DOHH2 (cell line): ENCODE measurements at regions not wholly inside any gene's neighbourhood (a gene's known extent, or its start where the extent isn't known, plus 50 kb on each side); places are given as distances from the start of the nearest gene placed in this dataset.

Experiments used
- H3F3A ChIP-seq: fragments of 200-600 bp; sonication (generic), shearing (Covaris generic); 2 replicates; pipeline ENCODE4 v1.6.0; 2016; ENCODE audit warnings: antibody characterized with exemption, mild to moderate bottlenecking; ENCODE audit not compliant: control insufficient read depth, insufficient read depth
- H3K27ac ChIP-seq: fragments of 200-600 bp; sonication (generic); 2 replicates; pipeline ENCODE4 v1.5.1; 2014; ENCODE audit warnings: low read depth, mild to moderate bottlenecking, low read length, moderate library complexity
- H3K27me3 ChIP-seq: fragments of 200-600 bp; sonication (generic); 2 replicates; pipeline ENCODE4 v1.6.1; 2014; ENCODE audit warnings: mild to moderate bottlenecking, low read length, mixed read lengths; ENCODE audit not compliant: control insufficient read depth
- H3K36me3 ChIP-seq: fragments of 200-600 bp; sonication (generic); 2 replicates; pipeline ENCODE4 v1.6.1; 2014; ENCODE audit warnings: mild to moderate bottlenecking, low read length, moderate library complexity, mixed read lengths; ENCODE audit not compliant: control insufficient read depth
- H3K4me1 ChIP-seq: fragments of 200-600 bp; sonication (generic); 2 replicates; pipeline ENCODE4 v1.6.1; 2014; ENCODE audit warnings: mild to moderate bottlenecking, low read length, mixed read lengths; ENCODE audit not compliant: control insufficient read depth
- H3K4me2 ChIP-seq: fragments of 200-600 bp; sonication (generic); 2 replicates; pipeline ENCODE4 v1.6.0; 2014; ENCODE audit warnings: mild to moderate bottlenecking, low read length, moderate library complexity
- H3K4me3 ChIP-seq: fragments of 200-600 bp; sonication (generic); 2 replicates; pipeline ENCODE4 v1.5.1; 2014; ENCODE audit warnings: mild to moderate bottlenecking, low read length, mixed read lengths
- H3K79me2 ChIP-seq: fragments of 200-600 bp; sonication (generic); 2 replicates; pipeline ENCODE4 v1.6.1; 2014; ENCODE audit warnings: mild to moderate bottlenecking, low read length, mixed read lengths; ENCODE audit not compliant: control insufficient read depth
- H3K9me2 ChIP-seq: fragments of 200-600 bp; sonication (generic); replicated peaks from 2 replicates; pipeline ENCODE4 v1.6.1; 2014; ENCODE audit warnings: mild to moderate bottlenecking, low read length, mixed read lengths; ENCODE audit not compliant: control insufficient read depth
- H3K9me3 ChIP-seq: fragments of 200-600 bp; sonication (generic); 2 replicates; pipeline ENCODE4 v1.6.1; 2014; ENCODE audit warnings: antibody characterized with exemption, low read length, mixed read lengths; ENCODE audit not compliant: control insufficient read depth, insufficient read depth
- H4K20me1 ChIP-seq: fragments of 200-600 bp; sonication (generic); 2 replicates; pipeline ENCODE4 v1.6.0; 2014; ENCODE audit warnings: low read depth, mild to moderate bottlenecking, antibody characterized with exemption, low read length, moderate library complexity; ENCODE audit not compliant: control insufficient read depth, insufficient read depth
- CTCF ChIP-seq: fragments of 200-600 bp; sonication (generic); IDR thresholded peaks from one replicate; pipeline ENCODE4 v1.5.1; 2014; ENCODE audit warnings: antibody characterized with exemption, mild to moderate bottlenecking, low read depth, low read length; ENCODE audit not compliant: poor library complexity, severe bottlenecking
- EZH2phosphoT487 ChIP-seq: fragments of 200-600 bp; sonication (generic); IDR thresholded peaks from 2 replicates; pipeline ENCODE4 v1.6.1; 2017; ENCODE audit warnings: borderline replicate concordance, mild to moderate bottlenecking, antibody characterized with exemption, low read length, moderate library complexity, mixed read lengths

- no peaks in the 10 kb centered on the region for H3K79me2 ChIP-seq
- H3K9me2 ChIP-seq, result no peaks in the 10 kb centered on the region
- TF ChIP-seq CTCF, result no peak
- no peak for TF ChIP-seq EZH2phosphoT487
- no peaks in the 10 kb centered on the region for H3K27me3 ChIP-seq
- H3K27ac ChIP-seq, result no peak overlapping the region
- H3K4me3 ChIP-seq, result no peak overlapping the region
- no peaks in the 10 kb centered on the region for H4K20me1 ChIP-seq
- no peaks in the 10 kb centered on the region for H3K9me3 ChIP-seq
- no peaks in the 10 kb centered on the region for H3K36me3 ChIP-seq
- no peak overlapping the region for H3K4me2 ChIP-seq
- H3K4me1 ChIP-seq, result no peaks in the 10 kb centered on the region
- H3F3A ChIP-seq, result no peaks in the 10 kb centered on the region
Measured at GRCh38 chr6:156068881-156069280, 613.2 kb upstream of the NOX3 start.

- Histone ChIP-seq H4K20me1 (no peaks in the 10 kb centered on the region), H3K4me3 (no peak overlapping the region), H3K4me1 (no peaks in the 10 kb centered on the region), H3K36me3 (no peaks in the 10 kb centered on the region), H3K79me2 (no peaks in the 10 kb centered on the region), H3K4me2 (no peak overlapping the region), H3K27ac (no peak overlapping the region), H3K9me3 (no peaks in the 10 kb centered on the region), H3F3A (no peaks in the 10 kb centered on the region), H3K27me3 (no peaks in the 10 kb centered on the region), H3K9me2 (no peaks in the 10 kb centered on the region)
- TF ChIP-seq EZH2phosphoT487, result no peak
Measured at GRCh38 chr6:156065849-156066248, 610.2 kb upstream of the NOX3 start.

GRCh38 chr6:156062091-156062563, 606.5 kb upstream of the NOX3 start:
- no peaks in the 10 kb centered on the region for H3K27me3 ChIP-seq
- H3K36me3 ChIP-seq, result no peaks in the 10 kb centered on the region
- no peaks in the 10 kb centered on the region for H3K9me2 ChIP-seq
- H3F3A ChIP-seq, result no peaks in the 10 kb centered on the region
- no peaks in the 10 kb centered on the region for H4K20me1 ChIP-seq
- no peak overlapping the region for H3K27ac ChIP-seq
- H3K4me1 ChIP-seq, result no peaks in the 10 kb centered on the region
- H3K79me2 ChIP-seq, result no peaks in the 10 kb centered on the region
- TF ChIP-seq CTCF (no peak), EZH2phosphoT487 (no peak)
- no peak overlapping the region for H3K4me3 ChIP-seq
- no peaks in the 10 kb centered on the region for H3K9me3 ChIP-seq
- H3K4me2 ChIP-seq, result no peak overlapping the region

- Histone ChIP-seq H3K4me3 (no peak overlapping the region), H4K20me1 (no peaks in the 10 kb centered on the region), H3K9me2 (no peaks in the 10 kb centered on the region), H3K27ac (no peak overlapping the region), H3K27me3 (no peaks in the 10 kb centered on the region), H3K9me3 (no peaks in the 10 kb centered on the region), H3K4me1 (no peaks in the 10 kb centered on the region), H3K79me2 (no peaks in the 10 kb centered on the region), H3F3A (no peaks in the 10 kb centered on the region), H3K4me2 (no peak overlapping the region), H3K36me3 (no peaks in the 10 kb centered on the region)
- TF ChIP-seq CTCF, result no peak
- no peak for TF ChIP-seq EZH2phosphoT487
Measured at GRCh38 chr6:156061465-156061864, 605.8 kb upstream of the NOX3 start.
